H1 (cell line): ENCODE measurements at regions not wholly inside any gene's neighbourhood (a gene's known extent, or its start where the extent isn't known, plus 50 kb on each side); places are given as distances from the start of the nearest gene placed in this dataset.

Source experiments
- CTCF ChIA-PET: fragments of 300-600 bp; sonication (Branson Sonifier 250); formaldehyde crosslinking; loops from one replicate; lab custom pipeline; 2021; ENCODE audit not compliant: partially characterized antibody; lab: Charles Lee
- POLR2A ChIA-PET: fragments of 300-600 bp; sonication (Branson Sonifier 250); formaldehyde crosslinking; loops from one replicate; lab custom pipeline; 2021; ENCODE audit warnings: inconsistent platforms; ENCODE audit not compliant: partially characterized antibody; lab: Charles Lee
- DNase-seq, 2 experiments: peaks; one replicate each; pipeline versions ENCODE4 v3.0.0 to v3.0.0-alpha.2; 2010 to 2022; ENCODE audit warnings: low spot score in 2 of 2, low read depth in 1 of 2, mixed read lengths in 1 of 2
- FAIRE-seq: peaks from 2 replicates; lab custom pipeline; 2011; peaks lifted over from hg19 to GRCh38; lab: Jason Lieb, UNC
- H2AFZ ChIP-seq: 2 replicates; pipeline ENCODE4 v1.8.1; 2012; ENCODE audit warnings: low read length, inconsistent platforms
- H2AK5ac ChIP-seq: 2 replicates; pipeline ENCODE4 v1.6.1; 2013; ENCODE audit warnings: low read depth, low read length
- H2BK120ac ChIP-seq: replicated peaks from 2 replicates; pipeline ENCODE3; 2013; ENCODE audit warnings: low read depth, low read length, inconsistent platforms
- H2BK12ac ChIP-seq: 2 replicates; pipeline ENCODE4 v1.6.1; 2013; ENCODE audit warnings: low read depth, low read length
- H2BK15ac ChIP-seq: 2 replicates; pipeline ENCODE4 v1.6.1; 2013; ENCODE audit warnings: low read length
- H2BK20ac ChIP-seq: 2 replicates; pipeline ENCODE4 v1.6.1; 2013; ENCODE audit warnings: low read length
- H2BK5ac ChIP-seq: 2 replicates; pipeline ENCODE4 v1.6.1; 2013; ENCODE audit warnings: low read depth, low read length
- H3K14ac ChIP-seq: 2 replicates; pipeline ENCODE4 v1.6.1; 2013; ENCODE audit warnings: inconsistent platforms; ENCODE audit not compliant: insufficient read length
- H3K18ac ChIP-seq: 2 replicates; pipeline ENCODE4 v1.6.1; 2013; ENCODE audit warnings: low read length; ENCODE audit errors: extremely low read depth
- H3K23ac ChIP-seq: 2 replicates; pipeline ENCODE4 v1.6.1; 2013; ENCODE audit warnings: inconsistent platforms; ENCODE audit not compliant: insufficient read length
- H3K23me2 ChIP-seq: 2 replicates; pipeline ENCODE4 v1.6.1; 2013; ENCODE audit warnings: low read depth, low read length
- H3K27ac ChIP-seq: 2 replicates; pipeline ENCODE4 v1.6.1; 2011; ENCODE audit warnings: low read depth, low read length, inconsistent platforms
- H3K27me3 ChIP-seq, 4 experiments: replicated peaks in 1 of 4; 1 replicate in 1 of 4; 2 replicates in 3 of 4; pipeline versions ENCODE4 v1.6.1 to v1.8.1; 2011 to 2013; ENCODE audit warnings: low read length in 3 of 4, mild to moderate bottlenecking in 3 of 4, inconsistent platforms in 2 of 4, mixed read lengths in 2 of 4, moderate library complexity in 1 of 4; ENCODE audit not compliant: control insufficient read depth in 3 of 4, insufficient read depth in 3 of 4; ENCODE audit errors: extremely low read depth in 1 of 4
- H3K36me3 ChIP-seq, 4 experiments: 2 replicates each; pipeline versions ENCODE4 v1.6.1 to v1.8.1; 2011 to 2013; ENCODE audit warnings: mild to moderate bottlenecking in 4 of 4, low read length in 3 of 4, moderate library complexity in 2 of 4, control low read depth in 1 of 4, inconsistent platforms in 1 of 4; ENCODE audit not compliant: insufficient read depth in 4 of 4, control insufficient read depth in 2 of 4
- H3K4ac ChIP-seq: replicated peaks from 2 replicates; pipeline ENCODE3; 2013; ENCODE audit warnings: low read length, low read depth, mixed read lengths, inconsistent platforms; ENCODE audit not compliant: insufficient read length
- H3K4me1 ChIP-seq, 4 experiments: replicated peaks in 1 of 4; 1 replicate in 1 of 4; 2 replicates in 3 of 4; pipeline versions ENCODE4 v1.6.1 to v1.8.1; 2011 to 2013; ENCODE audit warnings: low read length in 3 of 4, inconsistent platforms in 2 of 4, mixed read lengths in 1 of 4; ENCODE audit not compliant: insufficient read depth in 4 of 4, control insufficient read depth in 3 of 4
- H3K4me2 ChIP-seq, 2 experiments: 2 replicates each; pipeline versions ENCODE4 v1.6.1 to v1.8.1; 2011 to 2013; ENCODE audit warnings: low read depth in 2 of 2, low read length in 2 of 2, control low read depth in 1 of 2, inconsistent platforms in 1 of 2, mild to moderate bottlenecking in 1 of 2; ENCODE audit not compliant: insufficient read depth in 1 of 2
- H3K4me3 ChIP-seq, 4 experiments: fragments of 200-600, 300-600 bp in 1 of 4; sonication (generic), shearing (Covaris generic), sonication (Bioruptor Twin) in 1 of 4; 2 replicates each; pipeline versions ENCODE4 v1.5.1 to v1.8.1; 2011 to 2016; ENCODE audit warnings: low read length in 4 of 4, low read depth in 3 of 4, control low read depth in 2 of 4, inconsistent platforms in 2 of 4, mild to moderate bottlenecking in 2 of 4, mixed read lengths in 1 of 4, moderate library complexity in 1 of 4; ENCODE audit not compliant: insufficient read depth in 2 of 4; ENCODE audit errors: extremely low read depth in 1 of 4
- H3K56ac ChIP-seq: replicated peaks from 2 replicates; pipeline ENCODE3; 2013; ENCODE audit warnings: low read depth, mild to moderate bottlenecking, mixed read lengths, low read length, inconsistent platforms; ENCODE audit not compliant: insufficient read length
- H3K79me1 ChIP-seq: 2 replicates; pipeline ENCODE4 v1.6.1; 2013; ENCODE audit warnings: low read depth, low read length, control low read depth
- H3K79me2 ChIP-seq, 2 experiments: 2 replicates each; pipeline versions ENCODE4 v1.6.1 to v1.8.1; 2012 to 2013; ENCODE audit warnings: low read length in 2 of 2, mild to moderate bottlenecking in 2 of 2, inconsistent platforms in 1 of 2; ENCODE audit not compliant: insufficient read depth in 2 of 2, control insufficient read depth in 1 of 2
- H3K9ac ChIP-seq, 4 experiments: replicated peaks in 1 of 4; 1 replicate in 1 of 4; 2 replicates in 3 of 4; pipeline versions ENCODE4 v1.6.1 to v1.8.1; 2011 to 2013; ENCODE audit warnings: low read depth in 3 of 4, low read length in 3 of 4, control low read depth in 2 of 4, mild to moderate bottlenecking in 2 of 4, moderate library complexity in 2 of 4, inconsistent platforms in 1 of 4; ENCODE audit errors: extremely low read depth in 1 of 4
- H3K9me3 ChIP-seq, 2 experiments: 2 replicates each; pipeline versions ENCODE4 v1.6.1 to v1.8.1; 2012 to 2013; ENCODE audit warnings: mild to moderate bottlenecking in 2 of 2, moderate library complexity in 2 of 2, control low read depth in 1 of 2, inconsistent platforms in 1 of 2, low read depth in 1 of 2, low read length in 1 of 2, mixed read lengths in 1 of 2; ENCODE audit not compliant: insufficient read depth in 2 of 2
- H4K20me1 ChIP-seq, 2 experiments: replicated peaks in 1 of 2; 2 replicates each; pipeline versions ENCODE3 to v1.8.1; 2011 to 2013; ENCODE audit warnings: inconsistent platforms in 2 of 2, low read length in 2 of 2, mild to moderate bottlenecking in 1 of 2; ENCODE audit not compliant: insufficient read depth in 2 of 2, control insufficient read depth in 1 of 2
- H4K5ac ChIP-seq: 2 replicates; pipeline ENCODE4 v1.6.1; 2013; ENCODE audit warnings: low read length, low read depth, mixed read lengths, inconsistent platforms; ENCODE audit not compliant: insufficient read length
- H4K8ac ChIP-seq: 2 replicates; pipeline ENCODE4 v1.8.0; 2013; ENCODE audit warnings: mild to moderate bottlenecking, moderate library complexity, low read length, inconsistent platforms; ENCODE audit not compliant: insufficient read depth; ENCODE audit errors: extremely low read depth
- H4K91ac ChIP-seq: replicated peaks from 2 replicates; pipeline ENCODE3; 2013; ENCODE audit warnings: low read length, mixed read lengths, inconsistent platforms; ENCODE audit not compliant: insufficient read length
- ATF2 ChIP-seq: IDR thresholded peaks from 2 replicates; pipeline ENCODE4 v1.6.1; 2012; ENCODE audit warnings: low read length, inconsistent platforms
- E2F6 ChIP-seq: IDR thresholded peaks from 2 replicates; pipeline ENCODE4 v1.6.1; 2012; ENCODE audit warnings: inconsistent platforms
- GTF2F1 ChIP-seq: IDR thresholded peaks from 2 replicates; pipeline ENCODE4 v1.6.1; 2012; ENCODE audit warnings: low read depth, low read length, improper control_type of control experiment, borderline replicate concordance
- KDM5A ChIP-seq: fragments of 200-600 bp; IDR thresholded peaks from 2 replicates; pipeline ENCODE4 v1.7.1; 2012; ENCODE audit warnings: mild to moderate bottlenecking, low read length, inconsistent platforms, mixed read lengths
- MAFK ChIP-seq: IDR thresholded peaks from 2 replicates; pipeline ENCODE4 v1.6.1; 2012; ENCODE audit warnings: low read depth, mild to moderate bottlenecking, improper control_type of control experiment, low read length
- TAF1 ChIP-seq: IDR thresholded peaks from 2 replicates; pipeline ENCODE4 v1.6.1; 2011; ENCODE audit warnings: mild to moderate bottlenecking, low read depth, low read length
- TBP ChIP-seq: IDR thresholded peaks from 2 replicates; pipeline ENCODE4 v1.6.1; 2011; ENCODE audit warnings: low read depth, low read length, improper control_type of control experiment
- TCF12 ChIP-seq: IDR thresholded peaks from 2 replicates; pipeline ENCODE4 v1.6.1; 2011; ENCODE audit warnings: low read depth, mild to moderate bottlenecking, low read length
- WGBS, 2 experiments: shearing (Covaris generic) in 1 of 2; methylation state at CpG; one replicate each; pipeline versions ENCODE4 v1.1.6 to v1.1.7; 2013 to 2015; ENCODE audit warnings: low lambda C conversion rate in 2 of 2, mixed read lengths in 2 of 2, inconsistent platforms in 1 of 2, low coverage in 1 of 2, missing lambda C conversion rate in 1 of 2; ENCODE audit not compliant: insufficient replicate concordance in 2 of 2, insufficient coverage in 1 of 2, insufficient read length in 1 of 2; ENCODE audit errors: extremely low coverage in 1 of 2, missing lambda C conversion rate in 1 of 2; 5-methylcytosine and 5-hydroxymethylcytosine counted together

GRCh38 chr12:98235301-98235700 is 280.1 kb upstream of the TMPO start:
- Histone ChIP-seq H4K91ac (no peak overlapping the region), H2BK120ac (no peak overlapping the region), H4K8ac (no peak overlapping the region), H3K56ac (no peak overlapping the region), H3K14ac (no peak overlapping the region), H3K23me2 (no peaks in the 10 kb centered on the region), H3K27me3 (peaks cover 0 to 1% (median 0%) of the 10 kb centered on the region in 4 experiments; a peak in 1 of 7 replicates), H2BK12ac (no peak overlapping the region), H4K20me1 (no peaks in the 10 kb centered on the region), H3K36me3 (no peaks in the 10 kb centered on the region), H3K79me1 (no peaks in the 10 kb centered on the region), H2BK5ac (no peak overlapping the region), H2BK20ac (no peak overlapping the region), H3K9me3 (no peaks in the 10 kb centered on the region), H2AFZ (no peak overlapping the region), H4K5ac (no peak overlapping the region), H3K18ac (no peak overlapping the region), H3K4me1 (no peaks in the 10 kb centered on the region), H3K9ac (no peak overlapping the region), H3K4ac (no peak overlapping the region), H2BK15ac (no peak overlapping the region), H2AK5ac (no peak overlapping the region), H3K4me3 (no peak overlapping the region), H3K4me2 (no peak overlapping the region), H3K27ac (no peak overlapping the region), H3K23ac (no peak overlapping the region), H3K79me2 (no peaks in the 10 kb centered on the region)
- CTCF ChIA-PET = interaction anchor here (2.2 kb wide), 1 partner anchor 14 kb away, joined by 5 read pairs; no protein-coding TSS in a partner anchor
- 87% methylated on average over 2 of the region's 2 CpGs; no CpG with 5 or more reads in 1 of the 2 experiments for WGBS, 2 experiments
- DNase-seq = no peak
- POLR2A ChIA-PET = no interaction called here
- no peak for FAIRE-seq
- no peak for TF ChIP-seq TBP
- TF ChIP-seq MAFK = no peak
- TF ChIP-seq E2F6 = no peak
- no peak for TF ChIP-seq TAF1
- TF ChIP-seq ATF2 = no peak
- TF ChIP-seq GTF2F1 = no peak
- TF ChIP-seq KDM5A = no peak
- TF ChIP-seq TCF12 = no peak
